ENCODE measurements at regions not wholly inside any gene's neighbourhood (a gene's known extent, or its start where the extent isn't known, plus 50 kb on each side); places are given as distances from the start of the nearest gene placed in this dataset.

- H3K4me3 Mint-ChIP-seq: no peak overlapping the region
- no peak overlapping the region for H3K27ac Mint-ChIP-seq
- DNase-seq (ENCODE audit: low spot score in 2 of 2, unreplicated experiment in 2 of 2): no peak
Measured at GRCh38 chr4:20378181-20378580, 126.5 kb downstream of the SLIT2 start.

GRCh38 chr4:20381005-20381404 lies 129.3 kb downstream of the SLIT2 start:
- no peak for TF ChIP-seq CTCF (IDR thresholded peaks at IDR 0.05; ENCODE audit: unreplicated experiment)
- Mint-ChIP-seq H3K36me3 (no peaks in the 10 kb centered on the region), H3K9me3 (peaks cover 10% of the 10 kb centered on the region), H3K27me3 (ENCODE audit: low read depth) (no peaks in the 10 kb centered on the region), H3K27ac (no peak overlapping the region), H3K4me3 (no peak overlapping the region), H3K4me1 (peaks cover 5% of the 10 kb centered on the region)
- DNase-seq (ENCODE audit: low spot score in 2 of 2, unreplicated experiment in 2 of 2): no peak

More at GRCh38 chr4:20378181-20378580, 126.5 kb downstream of the SLIT2 start:
- Mint-ChIP-seq H3K36me3 (no peaks in the 10 kb centered on the region), H3K9me3 (peaks cover 10% of the 10 kb centered on the region), H3K4me1 (peaks cover 8% of the 10 kb centered on the region), H3K27me3 (ENCODE audit: low read depth) (no peaks in the 10 kb centered on the region)
- no peak for TF ChIP-seq CTCF (IDR thresholded peaks at IDR 0.05; ENCODE audit: unreplicated experiment)

GRCh38 chr4:20383283-20383682 lies 131.6 kb downstream of the SLIT2 start:
- Mint-ChIP-seq H3K27me3 (ENCODE audit: low read depth) (no peaks in the 10 kb centered on the region), H3K36me3 (no peaks in the 10 kb centered on the region), H3K4me1 (peaks cover 2% of the 10 kb centered on the region), H3K9me3 (peaks cover 10% of the 10 kb centered on the region), H3K4me3 (no peak overlapping the region), H3K27ac (no peak overlapping the region)
- TF ChIP-seq CTCF (IDR thresholded peaks at IDR 0.05; ENCODE audit: unreplicated experiment): no peak
- no peak for DNase-seq (ENCODE audit: low spot score in 2 of 2, unreplicated experiment in 2 of 2)

- DNase-seq (ENCODE audit: low spot score in 2 of 2, unreplicated experiment in 2 of 2): no peak
- H3K4me3 Mint-ChIP-seq: no peak overlapping the region
- TF ChIP-seq CTCF (IDR thresholded peaks at IDR 0.05; ENCODE audit: unreplicated experiment): no peak
- H3K36me3 Mint-ChIP-seq: no peaks in the 10 kb centered on the region
- H3K27me3 Mint-ChIP-seq (ENCODE audit: low read depth): no peaks in the 10 kb centered on the region
- peaks cover 10% of the 10 kb centered on the region for H3K9me3 Mint-ChIP-seq
- peaks cover 2% of the 10 kb centered on the region for H3K4me1 Mint-ChIP-seq
- no peak overlapping the region for H3K27ac Mint-ChIP-seq
Measured at GRCh38 chr4:20383969-20384368, 132.3 kb downstream of the SLIT2 start.

- peaks cover 2% of the 10 kb centered on the region for H3K4me1 Mint-ChIP-seq
- H3K27me3 Mint-ChIP-seq (ENCODE audit: low read depth): no peaks in the 10 kb centered on the region
- no peak for DNase-seq (ENCODE audit: low spot score in 2 of 2, unreplicated experiment in 2 of 2)
- H3K27ac Mint-ChIP-seq: no peak overlapping the region
- no peak overlapping the region for H3K4me3 Mint-ChIP-seq
- TF ChIP-seq CTCF (IDR thresholded peaks at IDR 0.05; ENCODE audit: unreplicated experiment): no peak
- no peaks in the 10 kb centered on the region for H3K36me3 Mint-ChIP-seq
- peaks cover 10% of the 10 kb centered on the region for H3K9me3 Mint-ChIP-seq
Measured at GRCh38 chr4:20384456-20384855, 132.8 kb downstream of the SLIT2 start.
